ENCODE measurements at regions not wholly inside any gene's neighbourhood (a gene's known extent, or its start where the extent isn't known, plus 50 kb on each side); places are given as distances from the start of the nearest gene placed in this dataset.

DNA sequence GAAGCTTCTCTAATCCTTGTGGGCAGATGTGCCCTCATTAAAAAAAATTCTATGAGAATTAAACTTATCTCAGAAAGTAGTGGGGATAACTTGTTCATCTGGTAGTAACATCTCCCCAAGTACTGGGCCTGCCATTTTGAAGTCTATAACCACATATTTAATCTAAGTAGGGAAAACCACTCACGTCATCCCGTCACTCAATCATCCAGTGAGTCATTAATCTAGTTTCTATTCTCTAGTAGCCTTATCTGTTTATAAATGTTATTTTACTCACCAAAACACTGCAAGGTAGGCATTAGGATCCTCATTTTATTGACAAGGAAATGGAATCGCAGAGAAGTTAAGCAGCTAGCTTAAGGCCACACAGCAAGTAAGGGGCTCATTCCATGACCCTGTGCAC lies 221.9 kb downstream of the ATG4C start:
- no peak for DNase-seq (ENCODE audit: low read depth in 1 of 2, low spot score in 1 of 2)
- no peak overlapping the region for H3K4me3 ChIP-seq (replicated peaks; ENCODE audit: insufficient read depth, low read length)
- no peaks in the 10 kb centered on the region for H3K27me3 ChIP-seq (ENCODE audit: insufficient read depth, poor library complexity, severe bottlenecking)
- H3K27ac ChIP-seq (replicated peaks): no peak overlapping the region
- TF ChIP-seq, protein P1, sequence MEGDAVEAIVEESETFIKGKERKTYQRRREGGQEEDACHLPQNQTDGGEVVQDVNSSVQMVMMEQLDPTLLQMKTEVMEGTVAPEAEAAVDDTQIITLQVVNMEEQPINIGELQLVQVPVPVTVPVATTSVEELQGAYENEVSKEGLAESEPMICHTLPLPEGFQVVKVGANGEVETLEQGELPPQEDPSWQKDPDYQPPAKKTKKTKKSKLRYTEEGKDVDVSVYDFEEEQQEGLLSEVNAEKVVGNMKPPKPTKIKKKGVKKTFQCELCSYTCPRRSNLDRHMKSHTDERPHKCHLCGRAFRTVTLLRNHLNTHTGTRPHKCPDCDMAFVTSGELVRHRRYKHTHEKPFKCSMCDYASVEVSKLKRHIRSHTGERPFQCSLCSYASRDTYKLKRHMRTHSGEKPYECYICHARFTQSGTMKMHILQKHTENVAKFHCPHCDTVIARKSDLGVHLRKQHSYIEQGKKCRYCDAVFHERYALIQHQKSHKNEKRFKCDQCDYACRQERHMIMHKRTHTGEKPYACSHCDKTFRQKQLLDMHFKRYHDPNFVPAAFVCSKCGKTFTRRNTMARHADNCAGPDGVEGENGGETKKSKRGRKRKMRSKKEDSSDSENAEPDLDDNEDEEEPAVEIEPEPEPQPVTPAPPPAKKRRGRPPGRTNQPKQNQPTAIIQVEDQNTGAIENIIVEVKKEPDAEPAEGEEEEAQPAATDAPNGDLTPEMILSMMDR (IDR thresholded peaks at IDR 0.05; ENCODE audit: insufficient read depth, low read length): no peak
- TF ChIP-seq SPI1 (IDR thresholded peaks at IDR 0.05; ENCODE audit: borderline replicate concordance, low read depth): no peak
- TF ChIP-seq, protein P2, sequence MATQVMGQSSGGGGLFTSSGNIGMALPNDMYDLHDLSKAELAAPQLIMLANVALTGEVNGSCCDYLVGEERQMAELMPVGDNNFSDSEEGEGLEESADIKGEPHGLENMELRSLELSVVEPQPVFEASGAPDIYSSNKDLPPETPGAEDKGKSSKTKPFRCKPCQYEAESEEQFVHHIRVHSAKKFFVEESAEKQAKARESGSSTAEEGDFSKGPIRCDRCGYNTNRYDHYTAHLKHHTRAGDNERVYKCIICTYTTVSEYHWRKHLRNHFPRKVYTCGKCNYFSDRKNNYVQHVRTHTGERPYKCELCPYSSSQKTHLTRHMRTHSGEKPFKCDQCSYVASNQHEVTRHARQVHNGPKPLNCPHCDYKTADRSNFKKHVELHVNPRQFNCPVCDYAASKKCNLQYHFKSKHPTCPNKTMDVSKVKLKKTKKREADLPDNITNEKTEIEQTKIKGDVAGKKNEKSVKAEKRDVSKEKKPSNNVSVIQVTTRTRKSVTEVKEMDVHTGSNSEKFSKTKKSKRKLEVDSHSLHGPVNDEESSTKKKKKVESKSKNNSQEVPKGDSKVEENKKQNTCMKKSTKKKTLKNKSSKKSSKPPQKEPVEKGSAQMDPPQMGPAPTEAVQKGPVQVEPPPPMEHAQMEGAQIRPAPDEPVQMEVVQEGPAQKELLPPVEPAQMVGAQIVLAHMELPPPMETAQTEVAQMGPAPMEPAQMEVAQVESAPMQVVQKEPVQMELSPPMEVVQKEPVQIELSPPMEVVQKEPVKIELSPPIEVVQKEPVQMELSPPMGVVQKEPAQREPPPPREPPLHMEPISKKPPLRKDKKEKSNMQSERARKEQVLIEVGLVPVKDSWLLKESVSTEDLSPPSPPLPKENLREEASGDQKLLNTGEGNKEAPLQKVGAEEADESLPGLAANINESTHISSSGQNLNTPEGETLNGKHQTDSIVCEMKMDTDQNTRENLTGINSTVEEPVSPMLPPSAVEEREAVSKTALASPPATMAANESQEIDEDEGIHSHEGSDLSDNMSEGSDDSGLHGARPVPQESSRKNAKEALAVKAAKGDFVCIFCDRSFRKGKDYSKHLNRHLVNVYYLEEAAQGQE (IDR thresholded peaks at IDR 0.05; ENCODE audit: insufficient replicate concordance, low read depth): no peak
- no peak for TF ChIP-seq POLR2AphosphoS5 (IDR thresholded peaks at IDR 0.05; ENCODE audit: low read depth)
- TF ChIP-seq GABPA (IDR thresholded peaks at IDR 0.05; ENCODE audit: low read depth): no peak

DNA sequence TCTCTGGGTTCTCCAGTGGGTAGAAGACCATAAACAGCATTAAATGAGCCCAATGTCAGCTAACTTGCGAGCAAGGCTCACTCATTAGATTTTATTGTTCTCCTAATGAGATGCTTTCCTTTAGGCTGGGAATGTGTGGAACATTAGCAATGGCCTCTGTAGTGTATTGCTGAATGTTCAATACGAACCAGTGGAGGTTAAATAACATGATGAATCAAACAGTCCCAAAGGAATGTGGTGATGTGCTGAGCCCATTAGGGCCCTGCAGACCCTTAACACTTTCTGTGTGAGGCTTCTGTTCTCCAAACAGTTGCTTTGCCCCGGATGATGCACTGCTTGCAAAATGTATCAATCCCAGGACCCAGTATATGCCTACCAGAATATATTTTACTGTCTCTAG lies 225.5 kb downstream of the ATG4C start:
- no peak for DNase-seq (ENCODE audit: low read depth in 1 of 2, low spot score in 1 of 2)
- Histone ChIP-seq H3K27me3 (ENCODE audit: insufficient read depth, poor library complexity, severe bottlenecking) (no peaks in the 10 kb centered on the region), H3K27ac (replicated peaks) (no peak overlapping the region), H3K4me3 (replicated peaks; ENCODE audit: insufficient read depth, low read length) (no peak overlapping the region)
- TF ChIP-seq, protein P1 (IDR thresholded peaks at IDR 0.05; ENCODE audit: insufficient read depth, low read length): no peak
- TF ChIP-seq, protein P2 (IDR thresholded peaks at IDR 0.05; ENCODE audit: insufficient replicate concordance, low read depth): no peak
- TF ChIP-seq GABPA (IDR thresholded peaks at IDR 0.05; ENCODE audit: low read depth) (no peak), SPI1 (IDR thresholded peaks at IDR 0.05; ENCODE audit: borderline replicate concordance, low read depth) (no peak), POLR2AphosphoS5 (IDR thresholded peaks at IDR 0.05; ENCODE audit: low read depth) (no peak)

DNA sequence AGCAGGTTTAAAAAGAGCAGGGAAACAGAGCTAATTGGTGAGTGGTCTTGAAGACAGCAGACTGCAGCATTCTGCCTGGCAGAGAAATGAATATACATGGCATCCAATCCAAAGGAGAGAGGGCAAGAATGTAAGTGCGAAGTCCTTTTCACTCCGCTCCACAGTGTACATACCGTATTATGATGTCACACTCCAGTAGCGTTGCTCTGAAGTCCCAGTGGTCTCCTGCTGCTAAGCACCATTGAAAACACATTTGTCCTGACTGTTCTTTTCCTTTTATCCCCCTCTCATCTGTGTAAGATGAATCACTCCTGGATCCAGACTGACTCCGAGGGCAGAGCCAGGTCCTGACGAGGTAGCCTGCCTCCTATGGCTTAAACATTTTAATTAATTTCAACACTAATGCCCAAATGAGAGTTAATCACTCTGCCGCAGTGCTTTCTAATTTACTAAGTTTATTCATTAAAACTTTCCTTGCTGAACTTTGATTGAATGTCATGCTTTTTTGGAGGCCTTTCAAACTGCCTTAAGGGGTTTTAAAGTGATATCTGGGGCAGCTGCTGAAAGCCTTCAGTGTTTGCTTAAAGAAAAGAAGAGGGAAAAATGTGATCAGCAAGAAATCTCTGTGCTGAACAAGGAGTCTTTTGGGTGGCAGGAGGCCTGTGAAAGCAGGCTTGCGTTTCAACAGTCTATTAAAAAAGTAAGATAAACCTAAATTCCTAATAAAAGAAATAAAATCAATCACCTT lies 227.2 kb downstream of the ATG4C start:
- Histone ChIP-seq H3K27ac (replicated peaks) (no peak overlapping the region), H3K4me3 (replicated peaks; ENCODE audit: insufficient read depth, low read length) (no peak overlapping the region), H3K27me3 (ENCODE audit: insufficient read depth, poor library complexity, severe bottlenecking) (no peaks in the 10 kb centered on the region)
- DNase-seq (ENCODE audit: low read depth in 1 of 2, low spot score in 1 of 2): no peak
- no peak for TF ChIP-seq SPI1 (IDR thresholded peaks at IDR 0.05; ENCODE audit: borderline replicate concordance, low read depth)
- TF ChIP-seq GABPA (IDR thresholded peaks at IDR 0.05; ENCODE audit: low read depth): no peak
- TF ChIP-seq POLR2AphosphoS5 (IDR thresholded peaks at IDR 0.05; ENCODE audit: low read depth): no peak
- TF ChIP-seq, protein P1 (IDR thresholded peaks at IDR 0.05; ENCODE audit: insufficient read depth, low read length): no peak
- TF ChIP-seq, protein P2 (IDR thresholded peaks at IDR 0.05; ENCODE audit: insufficient replicate concordance, low read depth): no peak
